Hepatocyte (in vitro differentiated cells): ENCODE measurements at regions not wholly inside any gene's neighbourhood (a gene's known extent, or its start where the extent isn't known, plus 50 kb on each side); places are given as distances from the start of the nearest gene placed in this dataset.

Source experiments
- DNase-seq: peaks from one replicate; pipeline ENCODE4 v3.0.0-alpha.2; 2016; ENCODE audit warnings: low spot score
- H2AFZ ChIP-seq: fragments of 200-600 bp; sonication (generic); 2 replicates; pipeline ENCODE4 v1.6.0; 2016; ENCODE audit warnings: antibody characterized with exemption, mild to moderate bottlenecking
- H3K27ac ChIP-seq: fragments of 200-600 bp; sonication (generic); 2 replicates; pipeline ENCODE4 v1.5.1; 2016; ENCODE audit warnings: mild to moderate bottlenecking
- H3K27me3 ChIP-seq: fragments of 200-600 bp; sonication (generic); 2 replicates; pipeline ENCODE4 v1.6.1; 2016
- H3K36me3 ChIP-seq: fragments of 200-600 bp; sonication (generic); replicated peaks from 2 replicates; pipeline ENCODE4 v1.5.1; 2016; ENCODE audit warnings: low read depth; ENCODE audit not compliant: insufficient read depth
- H3K4me1 ChIP-seq: fragments of 200-600 bp; sonication (generic); 2 replicates; pipeline ENCODE4 v1.5.1; 2016; ENCODE audit warnings: mild to moderate bottlenecking, moderate library complexity; ENCODE audit not compliant: insufficient read depth
- H3K4me2 ChIP-seq: fragments of 200-600 bp; sonication (generic); 2 replicates; pipeline ENCODE4 v1.6.0; 2016
- H3K4me3 ChIP-seq: fragments of 200-600 bp; sonication (generic); 2 replicates; pipeline ENCODE4 v1.5.1; 2016; ENCODE audit warnings: mild to moderate bottlenecking
- H3K79me2 ChIP-seq: fragments of 200-600 bp; sonication (generic); 2 replicates; pipeline ENCODE4 v1.6.0; 2017; ENCODE audit warnings: mild to moderate bottlenecking
- H3K9me2 ChIP-seq: fragments of 200-600 bp; sonication (generic); replicated peaks from 2 replicates; pipeline ENCODE4 v1.6.0; 2017; ENCODE audit warnings: mild to moderate bottlenecking; ENCODE audit not compliant: insufficient read depth
- H3K9me3 ChIP-seq: fragments of 200-600 bp; sonication (generic); 2 replicates; pipeline ENCODE4 v1.5.1; 2016; ENCODE audit warnings: low read depth, mild to moderate bottlenecking
- H4K20me1 ChIP-seq: fragments of 200-600 bp; sonication (generic); 2 replicates; pipeline ENCODE4 v1.6.0; 2016; ENCODE audit warnings: mild to moderate bottlenecking; ENCODE audit not compliant: insufficient read depth, poor library complexity, severe bottlenecking
- EZH2 ChIP-seq: fragments of 200-600 bp; sonication (generic); IDR thresholded peaks from 2 replicates; pipeline ENCODE4 v1.6.1; 2016; ENCODE audit warnings: antibody characterized with exemption, mild to moderate bottlenecking, borderline replicate concordance
- EZH2phosphoT487 ChIP-seq: fragments of 200-600 bp; sonication (generic); IDR thresholded peaks from one replicate; pipeline ENCODE4 v1.6.1; 2018; ENCODE audit warnings: antibody characterized with exemption, mild to moderate bottlenecking, low read depth, moderate library complexity; ENCODE audit not compliant: unreplicated experiment, severe bottlenecking
- WGBS: methylation state at CpG from one replicate; pipeline ENCODE4 v1.1.6; 2016; ENCODE audit warnings: low lambda C conversion rate; ENCODE audit errors: missing lambda C conversion rate; 5-methylcytosine and 5-hydroxymethylcytosine counted together
- TF ChIP-seq, protein P1 (sequence below): fragments of 200-600 bp; sonication (generic); IDR thresholded peaks from 2 replicates; pipeline ENCODE4 v1.5.1; 2016; ENCODE audit warnings: antibody characterized with exemption, mild to moderate bottlenecking; ENCODE audit not compliant: poor library complexity

DNA sequence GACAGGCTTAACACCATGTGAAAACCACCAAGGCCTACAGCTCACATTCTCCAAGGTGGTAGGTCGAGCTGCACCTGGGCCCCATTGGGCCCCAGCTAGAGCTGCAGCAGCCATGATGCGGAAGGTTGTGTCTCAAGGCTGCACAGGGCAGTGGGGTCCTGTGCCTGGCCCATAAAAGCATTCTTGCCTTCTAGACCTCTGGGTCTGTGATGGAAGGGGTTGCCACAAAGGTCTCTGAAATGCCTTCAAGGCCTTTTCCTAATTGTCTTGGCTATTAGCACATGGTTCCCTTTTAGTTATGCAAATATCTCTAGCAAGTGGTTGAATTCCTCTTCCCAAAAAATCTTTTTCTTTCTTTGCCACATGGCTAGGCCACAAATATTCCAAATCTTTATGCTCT, 52.5 kb upstream of the C11orf58 start:
- Histone ChIP-seq H3K27me3 (no peaks in the 10 kb centered on the region), H3K9me3 (no peaks in the 10 kb centered on the region), H3K79me2 (no peaks in the 10 kb centered on the region), H4K20me1 (no peaks in the 10 kb centered on the region), H3K36me3 (no peaks in the 10 kb centered on the region), H3K4me1 (no peaks in the 10 kb centered on the region), H3K4me2 (no peak overlapping the region), H3K27ac (no peak overlapping the region), H3K4me3 (no peak overlapping the region), H3K9me2 (no peaks in the 10 kb centered on the region), H2AFZ (no peak overlapping the region)
- DNase-seq: no peak
- whole genome bisulfite sequencing: 92% methylated on average over 2 of the region's 2 CpGs
- TF ChIP-seq, protein P1, sequence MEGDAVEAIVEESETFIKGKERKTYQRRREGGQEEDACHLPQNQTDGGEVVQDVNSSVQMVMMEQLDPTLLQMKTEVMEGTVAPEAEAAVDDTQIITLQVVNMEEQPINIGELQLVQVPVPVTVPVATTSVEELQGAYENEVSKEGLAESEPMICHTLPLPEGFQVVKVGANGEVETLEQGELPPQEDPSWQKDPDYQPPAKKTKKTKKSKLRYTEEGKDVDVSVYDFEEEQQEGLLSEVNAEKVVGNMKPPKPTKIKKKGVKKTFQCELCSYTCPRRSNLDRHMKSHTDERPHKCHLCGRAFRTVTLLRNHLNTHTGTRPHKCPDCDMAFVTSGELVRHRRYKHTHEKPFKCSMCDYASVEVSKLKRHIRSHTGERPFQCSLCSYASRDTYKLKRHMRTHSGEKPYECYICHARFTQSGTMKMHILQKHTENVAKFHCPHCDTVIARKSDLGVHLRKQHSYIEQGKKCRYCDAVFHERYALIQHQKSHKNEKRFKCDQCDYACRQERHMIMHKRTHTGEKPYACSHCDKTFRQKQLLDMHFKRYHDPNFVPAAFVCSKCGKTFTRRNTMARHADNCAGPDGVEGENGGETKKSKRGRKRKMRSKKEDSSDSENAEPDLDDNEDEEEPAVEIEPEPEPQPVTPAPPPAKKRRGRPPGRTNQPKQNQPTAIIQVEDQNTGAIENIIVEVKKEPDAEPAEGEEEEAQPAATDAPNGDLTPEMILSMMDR: no peak
- TF ChIP-seq EZH2: no peak
- TF ChIP-seq EZH2phosphoT487: no peak

DNA sequence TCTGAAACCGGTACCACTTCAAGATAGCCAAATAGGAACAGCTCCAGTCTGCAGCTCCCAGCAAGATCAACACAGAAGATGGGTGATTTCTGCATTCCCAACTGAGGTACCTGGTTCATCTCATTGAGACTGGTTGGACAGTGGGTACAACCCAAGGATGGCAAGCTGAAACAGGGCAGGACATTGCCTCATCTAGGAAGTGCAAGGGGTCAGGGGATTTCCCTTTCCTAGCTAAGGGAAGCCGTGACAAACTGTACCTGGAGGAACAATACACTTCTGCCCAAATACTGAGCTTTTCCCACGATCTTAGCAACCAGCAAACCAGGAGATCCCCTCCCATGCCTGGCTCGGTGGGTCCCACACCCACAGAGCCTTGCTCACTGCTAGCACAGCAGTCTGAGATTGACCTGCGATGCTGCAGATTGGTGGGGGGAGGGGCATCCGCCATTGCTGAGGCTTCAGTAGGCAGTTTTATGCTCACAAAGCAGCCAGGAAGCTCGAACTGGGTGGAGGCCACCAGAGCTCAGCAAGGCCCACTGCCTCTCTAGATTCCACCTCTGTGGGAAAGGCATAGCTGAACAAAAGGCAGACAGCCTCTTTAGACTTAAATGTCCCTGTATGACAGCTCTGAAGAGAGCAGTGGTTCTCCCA, 59.9 kb upstream of the C11orf58 start:
- no peaks in the 10 kb centered on the region for H4K20me1 ChIP-seq
- no peaks in the 10 kb centered on the region for H3K4me1 ChIP-seq
- no peak overlapping the region for H3K4me3 ChIP-seq
- WGBS: 78% methylated on average over 7 of the region's 7 CpGs
- H3K9me2 ChIP-seq: no peaks in the 10 kb centered on the region
- no peak overlapping the region for H3K4me2 ChIP-seq
- no peaks in the 10 kb centered on the region for H3K79me2 ChIP-seq
- H3K9me3 ChIP-seq: no peaks in the 10 kb centered on the region
- TF ChIP-seq, protein P1: no peak
- TF ChIP-seq EZH2 (no peak), EZH2phosphoT487 (no peak)
- H3K27me3 ChIP-seq: no peaks in the 10 kb centered on the region
- H2AFZ ChIP-seq: no peak overlapping the region
- no peak overlapping the region for H3K27ac ChIP-seq
- no peaks in the 10 kb centered on the region for H3K36me3 ChIP-seq
- no peak for DNase-seq

DNA sequence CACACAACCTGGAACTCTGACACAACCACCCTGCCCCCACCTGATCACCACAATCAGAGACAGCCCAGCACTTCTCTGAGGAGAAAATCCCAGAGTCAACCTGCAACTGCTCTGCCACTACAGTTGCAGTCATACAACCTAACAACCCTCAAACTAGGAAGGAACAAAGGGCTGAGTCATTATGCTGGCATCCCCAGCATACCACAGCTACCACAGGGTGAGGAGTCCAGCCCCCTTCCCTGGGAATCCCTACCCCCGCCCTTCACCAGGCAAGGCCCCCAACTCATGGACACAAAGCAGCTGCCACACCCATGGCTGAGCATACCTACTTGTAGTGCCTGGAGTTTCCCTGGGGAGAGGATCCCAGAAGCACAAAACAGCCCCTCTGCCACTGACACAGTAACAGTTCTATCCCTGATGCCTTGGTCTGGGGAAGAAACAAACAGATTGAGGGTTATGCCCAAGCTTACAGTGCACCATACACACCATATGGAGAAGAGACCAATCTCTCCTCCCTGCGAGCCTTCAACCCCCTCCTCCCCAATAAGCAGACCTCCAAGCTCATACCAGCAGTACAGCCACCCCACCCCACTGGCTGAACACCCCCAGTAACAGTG, 68.5 kb upstream of the C11orf58 start:
- WGBS: 79% methylated on average over 2 of the region's 2 CpGs
- no peak overlapping the region for H2AFZ ChIP-seq

More for the DNA sequence above, 68.5 kb upstream of the C11orf58 start:
- no peaks in the 10 kb centered on the region for H3K4me1 ChIP-seq
- H3K9me2 ChIP-seq: no peaks in the 10 kb centered on the region
- no peak overlapping the region for H3K4me3 ChIP-seq
- peak; percentile 43 for DNase-seq
- no peaks in the 10 kb centered on the region for H3K36me3 ChIP-seq
- H3K79me2 ChIP-seq: no peaks in the 10 kb centered on the region
- no peaks in the 10 kb centered on the region for H4K20me1 ChIP-seq
- H3K9me3 ChIP-seq: no peaks in the 10 kb centered on the region
- no peak for TF ChIP-seq EZH2
- TF ChIP-seq, protein P1: no peak
- no peaks in the 10 kb centered on the region for H3K27me3 ChIP-seq
- H3K27ac ChIP-seq: peak overlapping the region; percentile 34
- H3K4me2 ChIP-seq: no peak overlapping the region
